Smooth muscle cell (in vitro differentiated cells): ENCODE measurements at regions not wholly inside any gene's neighbourhood (a gene's known extent, or its start where the extent isn't known, plus 50 kb on each side); places are given as distances from the start of the nearest gene placed in this dataset.

Experiments
- DNase-seq: peaks from one replicate; lab custom pipeline; 2025; ENCODE audit not compliant: unreplicated experiment; lab: John Stamatoyannopoulos, UW
- H2AFZ ChIP-seq: fragments of 200-600 bp; sonication (generic); 2 replicates; pipeline ENCODE4 v1.6.0; 2016; ENCODE audit warnings: antibody characterized with exemption, low read depth, mild to moderate bottlenecking
- H3F3A ChIP-seq: fragments of 200-600 bp; sonication (generic); 2 replicates; pipeline ENCODE4 v1.6.0; 2017; ENCODE audit warnings: antibody characterized with exemption, low read depth
- H3K27ac ChIP-seq: fragments of 200-600 bp; sonication (generic); 2 replicates; pipeline ENCODE4 v1.5.1; 2016; ENCODE audit warnings: low read depth, mild to moderate bottlenecking
- H3K27me3 ChIP-seq: fragments of 200-600 bp; sonication (generic); 2 replicates; pipeline ENCODE4 v1.6.1; 2016; ENCODE audit warnings: low read depth, mild to moderate bottlenecking
- H3K36me3 ChIP-seq: fragments of 200-600 bp; sonication (generic); 2 replicates; pipeline ENCODE4 v1.5.1; 2016; ENCODE audit warnings: low read depth
- H3K4me1 ChIP-seq: fragments of 200-600 bp; sonication (generic); 2 replicates; pipeline ENCODE4 v1.5.1; 2016; ENCODE audit warnings: low read depth
- H3K4me2 ChIP-seq: fragments of 200-600 bp; sonication (generic); 2 replicates; pipeline ENCODE4 v1.6.0; 2016; ENCODE audit warnings: mild to moderate bottlenecking
- H3K4me3 ChIP-seq: fragments of 200-600 bp; sonication (generic); 2 replicates; pipeline ENCODE4 v1.5.1; 2016; ENCODE audit warnings: mild to moderate bottlenecking
- H3K79me2 ChIP-seq: fragments of 200-600 bp; sonication (generic); 2 replicates; pipeline ENCODE4 v1.6.0; 2016; ENCODE audit warnings: low read depth, mild to moderate bottlenecking
- H3K9ac ChIP-seq: fragments of 200-600 bp; sonication (generic); 2 replicates; pipeline ENCODE4 v1.6.0; 2016; ENCODE audit warnings: low read depth
- H3K9me3 ChIP-seq: fragments of 200-600 bp; sonication (generic); replicated peaks from 2 replicates; pipeline ENCODE4 v1.5.1; 2016; ENCODE audit warnings: low read depth
- H4K20me1 ChIP-seq: fragments of 200-600 bp; sonication (generic); 2 replicates; pipeline ENCODE4 v1.6.0; 2016; ENCODE audit warnings: low read depth
- WGBS: methylation state at CpG from one replicate; pipeline ENCODE4 v1.1.7; 2016; ENCODE audit warnings: low lambda C conversion rate; 5-methylcytosine and 5-hydroxymethylcytosine counted together
- TF ChIP-seq, protein P1 (sequence below): fragments of 200-600 bp; sonication (generic); IDR thresholded peaks from 2 replicates; pipeline ENCODE4 v1.5.1; 2017; ENCODE audit warnings: borderline replicate concordance, mild to moderate bottlenecking, antibody characterized with exemption; ENCODE audit not compliant: insufficient read depth, poor library complexity, severe bottlenecking

DNA sequence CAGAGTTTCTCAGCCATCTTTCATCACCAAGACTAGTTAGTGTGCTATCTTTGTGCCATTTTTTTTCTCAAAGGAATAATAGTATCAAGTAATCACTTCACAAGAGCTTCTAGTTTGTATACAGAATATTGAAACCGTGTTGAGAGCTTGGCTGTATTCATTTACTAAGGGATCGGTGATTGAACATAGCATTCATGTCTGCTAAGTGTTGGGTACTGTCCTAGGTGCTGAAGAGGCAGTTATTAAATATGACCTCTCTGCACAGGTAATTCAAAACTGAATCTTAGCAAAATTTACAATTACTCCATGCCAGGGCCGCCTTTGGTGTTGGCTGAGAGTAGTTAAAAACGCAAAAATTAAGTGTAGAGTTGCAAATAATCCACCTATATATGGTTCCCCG is 355.3 kb upstream of the RORA start:
- DNase-seq = no peak
- H3K4me3 ChIP-seq = no peak overlapping the region
- no peaks in the 10 kb centered on the region for H3K4me1 ChIP-seq
- no peak overlapping the region for H3K9ac ChIP-seq
- 74% methylated on average over 5 of the region's 5 CpGs for WGBS
- H3K4me2 ChIP-seq = no peak overlapping the region
- H3K9me3 ChIP-seq = no peaks in the 10 kb centered on the region
- H3K27me3 ChIP-seq = no peaks in the 10 kb centered on the region
- no peaks in the 10 kb centered on the region for H3F3A ChIP-seq
- no peak overlapping the region for H3K27ac ChIP-seq
- H4K20me1 ChIP-seq = no peaks in the 10 kb centered on the region
- H2AFZ ChIP-seq = no peak overlapping the region
- H3K36me3 ChIP-seq = no peaks in the 10 kb centered on the region
- H3K79me2 ChIP-seq = no peaks in the 10 kb centered on the region
- TF ChIP-seq, protein P1, sequence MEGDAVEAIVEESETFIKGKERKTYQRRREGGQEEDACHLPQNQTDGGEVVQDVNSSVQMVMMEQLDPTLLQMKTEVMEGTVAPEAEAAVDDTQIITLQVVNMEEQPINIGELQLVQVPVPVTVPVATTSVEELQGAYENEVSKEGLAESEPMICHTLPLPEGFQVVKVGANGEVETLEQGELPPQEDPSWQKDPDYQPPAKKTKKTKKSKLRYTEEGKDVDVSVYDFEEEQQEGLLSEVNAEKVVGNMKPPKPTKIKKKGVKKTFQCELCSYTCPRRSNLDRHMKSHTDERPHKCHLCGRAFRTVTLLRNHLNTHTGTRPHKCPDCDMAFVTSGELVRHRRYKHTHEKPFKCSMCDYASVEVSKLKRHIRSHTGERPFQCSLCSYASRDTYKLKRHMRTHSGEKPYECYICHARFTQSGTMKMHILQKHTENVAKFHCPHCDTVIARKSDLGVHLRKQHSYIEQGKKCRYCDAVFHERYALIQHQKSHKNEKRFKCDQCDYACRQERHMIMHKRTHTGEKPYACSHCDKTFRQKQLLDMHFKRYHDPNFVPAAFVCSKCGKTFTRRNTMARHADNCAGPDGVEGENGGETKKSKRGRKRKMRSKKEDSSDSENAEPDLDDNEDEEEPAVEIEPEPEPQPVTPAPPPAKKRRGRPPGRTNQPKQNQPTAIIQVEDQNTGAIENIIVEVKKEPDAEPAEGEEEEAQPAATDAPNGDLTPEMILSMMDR = no peak

DNA sequence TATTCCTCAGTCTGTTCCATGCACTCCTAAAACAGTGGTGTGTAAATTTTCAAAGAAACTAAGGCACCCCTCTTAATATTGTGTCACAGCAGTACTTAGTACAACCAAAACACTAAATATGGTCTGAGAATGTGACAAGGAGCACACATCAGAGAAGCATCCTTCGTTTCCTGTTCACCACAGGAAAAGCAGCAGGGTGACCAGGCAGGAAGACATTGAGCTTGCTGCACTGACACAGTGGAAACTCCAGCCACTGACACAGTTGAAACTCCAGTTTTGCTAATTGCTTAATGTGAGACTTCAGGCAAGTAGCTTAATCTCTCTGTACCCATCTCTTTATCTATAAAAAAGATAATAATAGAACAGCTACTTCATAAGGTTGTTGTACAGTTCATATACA is 353.0 kb upstream of the RORA start:
- Histone ChIP-seq H3K4me3 (no peak overlapping the region), H3F3A (no peaks in the 10 kb centered on the region), H3K9ac (no peak overlapping the region), H2AFZ (no peak overlapping the region), H4K20me1 (no peaks in the 10 kb centered on the region), H3K79me2 (no peaks in the 10 kb centered on the region), H3K9me3 (no peaks in the 10 kb centered on the region), H3K4me2 (no peak overlapping the region), H3K27me3 (no peaks in the 10 kb centered on the region), H3K27ac (no peak overlapping the region), H3K4me1 (no peaks in the 10 kb centered on the region), H3K36me3 (no peaks in the 10 kb centered on the region)
- TF ChIP-seq, protein P1 = no peak
- no peak for DNase-seq
- WGBS = 47% methylated on average over 1 of the region's 1 CpG

DNA sequence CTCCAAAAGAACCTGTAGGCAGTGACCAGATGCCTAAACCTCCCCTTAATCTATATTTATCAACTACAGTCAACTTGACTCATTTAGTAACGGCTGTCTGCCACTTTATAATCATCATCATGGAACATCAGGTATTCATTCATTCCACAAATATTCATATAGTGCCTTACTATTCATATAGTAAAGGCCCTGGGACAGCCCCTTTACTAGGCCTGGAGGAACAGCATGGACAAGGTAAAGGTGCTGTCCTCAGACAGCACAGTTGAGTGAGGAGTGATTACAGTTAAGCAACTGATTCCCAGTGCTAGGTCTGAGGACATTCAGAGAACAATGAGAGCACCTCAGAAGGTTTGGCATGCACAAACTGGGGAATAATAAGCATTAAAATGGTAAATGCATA is 346.5 kb upstream of the RORA start:
- Histone ChIP-seq H3K27me3 (no peaks in the 10 kb centered on the region), H3K4me2 (no peak overlapping the region), H3K79me2 (no peaks in the 10 kb centered on the region), H3K9ac (no peak overlapping the region), H3F3A (no peaks in the 10 kb centered on the region), H3K4me1 (no peaks in the 10 kb centered on the region), H3K4me3 (no peak overlapping the region), H3K27ac (no peak overlapping the region), H4K20me1 (no peaks in the 10 kb centered on the region), H3K9me3 (no peaks in the 10 kb centered on the region), H2AFZ (no peak overlapping the region), H3K36me3 (no peaks in the 10 kb centered on the region)
- DNase-seq = no peak
- TF ChIP-seq, protein P1 = no peak
- WGBS = 92% methylated on average over 1 of the region's 1 CpG

DNA sequence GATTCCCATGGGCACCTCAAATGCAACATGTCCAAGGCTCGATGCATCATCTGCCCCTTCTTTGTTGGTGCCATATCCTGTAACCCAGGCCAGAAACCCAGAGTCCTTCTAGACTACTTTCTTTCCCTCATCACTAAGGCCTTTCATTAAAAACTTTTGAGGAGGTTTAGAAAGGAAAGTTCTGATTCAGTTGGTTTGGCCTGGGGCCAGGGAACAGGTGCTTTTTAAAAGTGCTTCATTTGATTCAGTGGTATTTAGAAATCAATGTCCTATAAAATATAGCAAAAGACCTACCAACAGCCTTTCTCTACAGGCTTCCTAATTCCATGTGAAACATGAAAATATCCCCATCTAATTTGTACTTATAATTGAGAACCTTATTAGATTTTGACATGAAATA is 341.9 kb upstream of the RORA start:
- Histone ChIP-seq H4K20me1 (no peaks in the 10 kb centered on the region), H3K4me2 (no peak overlapping the region), H3K4me1 (no peaks in the 10 kb centered on the region), H3K9me3 (no peaks in the 10 kb centered on the region), H3F3A (no peaks in the 10 kb centered on the region), H3K9ac (no peak overlapping the region), H3K36me3 (no peaks in the 10 kb centered on the region), H3K27me3 (no peaks in the 10 kb centered on the region), H2AFZ (no peak overlapping the region), H3K27ac (no peak overlapping the region), H3K4me3 (no peak overlapping the region), H3K79me2 (no peaks in the 10 kb centered on the region)
- DNase-seq = no peak
- WGBS = 93% methylated on average over 1 of the region's 1 CpG
- TF ChIP-seq, protein P1 = no peak
